H7 (cell line): ENCODE measurements at regions not wholly inside any gene's neighbourhood (a gene's known extent, or its start where the extent isn't known, plus 50 kb on each side); places are given as distances from the start of the nearest gene placed in this dataset.

Experiments
- DNase-seq: peaks from one replicate; pipeline ENCODE4 v3.0.0; 2012
- H3K27me3 ChIP-seq: 2 replicates; pipeline ENCODE4 v1.6.0; 2011; ENCODE audit warnings: mild to moderate bottlenecking, low read length; ENCODE audit not compliant: control insufficient read depth, insufficient read depth
- H3K36me3 ChIP-seq: replicated peaks from 2 replicates; pipeline ENCODE4 v1.5.1; 2011; ENCODE audit warnings: low read length; ENCODE audit not compliant: control insufficient read depth, insufficient read depth
- H3K4me3 ChIP-seq: 2 replicates; pipeline ENCODE4 v1.5.1; 2011; ENCODE audit warnings: low read depth, mild to moderate bottlenecking, control low read depth, low read length, moderate library complexity; ENCODE audit not compliant: insufficient read depth

GRCh38 chr13:32850316-32851052, 165.7 kb upstream of the KL start:
- no peak for DNase-seq
- Histone ChIP-seq H3K4me3 (no peak overlapping the region), H3K36me3 (no peaks in the 10 kb centered on the region), H3K27me3 (no peaks in the 10 kb centered on the region)

GRCh38 chr13:32851083-32852069, 164.8 kb upstream of the KL start:
- DNase-seq, result no peak
- no peaks in the 10 kb centered on the region for H3K27me3 ChIP-seq
- no peaks in the 10 kb centered on the region for H3K36me3 ChIP-seq
- no peak overlapping the region for H3K4me3 ChIP-seq

- no peak overlapping the region for H3K4me3 ChIP-seq
- H3K36me3 ChIP-seq, result no peaks in the 10 kb centered on the region
- DNase-seq, result no peak
- H3K27me3 ChIP-seq, result no peaks in the 10 kb centered on the region
Observed at GRCh38 chr13:32852526-32852925, 163.7 kb upstream of the KL start.

GRCh38 chr13:32857077-32857476, 159.1 kb upstream of the KL start:
- no peaks in the 10 kb centered on the region for H3K36me3 ChIP-seq
- no peak overlapping the region for H3K4me3 ChIP-seq
- no peaks in the 10 kb centered on the region for H3K27me3 ChIP-seq
- DNase-seq, result no peak

GRCh38 chr13:32857689-32858088, 158.5 kb upstream of the KL start:
- H3K4me3 ChIP-seq, result no peak overlapping the region
- H3K27me3 ChIP-seq, result no peaks in the 10 kb centered on the region
- no peak for DNase-seq
- no peaks in the 10 kb centered on the region for H3K36me3 ChIP-seq

GRCh38 chr13:32859707-32860292, 156.4 kb upstream of the KL start:
- Histone ChIP-seq H3K27me3 (no peaks in the 10 kb centered on the region), H3K4me3 (no peak overlapping the region), H3K36me3 (no peaks in the 10 kb centered on the region)
- DNase-seq, result no peak

GRCh38 chr13:32861304-32861703, 154.9 kb upstream of the KL start:
- Histone ChIP-seq H3K27me3 (no peaks in the 10 kb centered on the region), H3K4me3 (no peak overlapping the region), H3K36me3 (no peaks in the 10 kb centered on the region)
- no peak for DNase-seq

- H3K27me3 ChIP-seq, result no peaks in the 10 kb centered on the region
- no peaks in the 10 kb centered on the region for H3K36me3 ChIP-seq
Observed at GRCh38 chr13:32863596-32863995, 152.6 kb upstream of the KL start.

GRCh38 chr13:32866921-32867320, 149.3 kb upstream of the KL start:
- Histone ChIP-seq H3K4me3 (no peak overlapping the region), H3K36me3 (no peaks in the 10 kb centered on the region), H3K27me3 (no peaks in the 10 kb centered on the region)
- DNase-seq, result peak; percentile 11

More at GRCh38 chr13:32863596-32863995, 152.6 kb upstream of the KL start:
- no peak overlapping the region for H3K4me3 ChIP-seq
- DNase-seq, result no peak

GRCh38 chr13:32877491-32877890, 138.7 kb upstream of the KL start:
- no peak for DNase-seq
- no peak overlapping the region for H3K4me3 ChIP-seq
- no peaks in the 10 kb centered on the region for H3K36me3 ChIP-seq
- H3K27me3 ChIP-seq, result no peaks in the 10 kb centered on the region

- no peaks in the 10 kb centered on the region for H3K27me3 ChIP-seq
- no peak overlapping the region for H3K4me3 ChIP-seq
- DNase-seq, result no peak
- H3K36me3 ChIP-seq, result no peaks in the 10 kb centered on the region
Observed at GRCh38 chr13:32878163-32878562, 138.1 kb upstream of the KL start.

- H3K36me3 ChIP-seq, result no peaks in the 10 kb centered on the region
- no peak for DNase-seq
Observed at GRCh38 chr13:32880636-32881035, 135.6 kb upstream of the KL start.

GRCh38 chr13:32881074-32881776, 135.0 kb upstream of the KL start:
- no peak for DNase-seq
- Histone ChIP-seq H3K4me3 (no peak overlapping the region), H3K36me3 (no peaks in the 10 kb centered on the region), H3K27me3 (no peaks in the 10 kb centered on the region)

More at GRCh38 chr13:32880636-32881035, 135.6 kb upstream of the KL start:
- Histone ChIP-seq H3K27me3 (no peaks in the 10 kb centered on the region), H3K4me3 (no peak overlapping the region)

- no peak overlapping the region for H3K4me3 ChIP-seq
- H3K27me3 ChIP-seq, result no peaks in the 10 kb centered on the region
- no peaks in the 10 kb centered on the region for H3K36me3 ChIP-seq
- no peak for DNase-seq
Observed at GRCh38 chr13:32881777-32882145, 134.5 kb upstream of the KL start.
